ENCODE measurements at regions not wholly inside any gene's neighbourhood (a gene's known extent, or its start where the extent isn't known, plus 50 kb on each side); places are given as distances from the start of the nearest gene placed in this dataset.

DNA sequence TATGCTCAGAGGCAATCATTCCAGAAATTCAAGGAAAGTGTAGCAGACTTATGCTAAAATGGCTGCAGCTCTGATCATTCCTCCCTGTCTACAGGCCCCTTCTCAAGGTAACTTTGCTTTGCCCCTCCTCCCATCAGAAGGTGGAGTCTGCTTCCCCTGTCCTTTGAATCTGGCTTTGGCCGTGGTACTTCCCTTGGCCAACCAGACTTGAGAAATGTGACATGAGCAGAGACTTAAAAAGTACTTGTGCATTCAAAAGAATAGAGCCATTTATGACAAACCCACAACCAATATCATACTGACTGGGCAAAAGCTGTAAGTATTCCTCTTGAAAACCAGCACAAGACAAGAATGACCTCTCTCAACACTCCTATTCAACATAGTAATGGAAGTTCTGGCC lies 59.5 kb upstream of the NCKAP5 start:
- TF ChIP-seq SUZ12 (IDR thresholded peaks at IDR 0.05; ENCODE audit: extremely low read depth, insufficient read depth, insufficient read length) (no peak), YY1 (IDR thresholded peaks at IDR 0.05; ENCODE audit: insufficient read depth, insufficient read length) (no peak)
